ENCODE measurements at regions not wholly inside any gene's neighbourhood (a gene's known extent, or its start where the extent isn't known, plus 50 kb on each side); places are given as distances from the start of the nearest gene placed in this dataset.

DNA sequence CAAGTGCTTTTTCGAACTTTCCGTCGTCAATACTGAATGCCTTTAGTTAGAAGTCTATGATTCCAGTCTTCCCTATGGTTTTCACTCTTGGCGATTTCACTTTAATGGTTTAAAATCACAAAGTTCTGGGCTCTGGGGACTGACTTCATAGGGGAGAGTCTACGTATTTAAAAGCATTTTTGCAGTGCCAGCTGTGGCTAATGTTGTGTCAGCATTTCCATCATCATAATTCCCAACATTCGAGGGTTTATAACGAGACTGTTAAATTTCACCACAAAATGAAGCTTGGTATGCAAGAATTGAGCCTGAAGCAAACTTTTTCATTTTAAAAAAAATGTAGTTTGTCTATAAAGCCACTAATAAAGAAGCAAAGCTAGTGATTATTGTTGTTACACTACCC is 242.7 kb downstream of the SOX4 start (continued):
- TF ChIP-seq SNAI2 (CRISPR knock-in tag; IDR thresholded peaks at IDR 0.05) = no peak

DNA sequence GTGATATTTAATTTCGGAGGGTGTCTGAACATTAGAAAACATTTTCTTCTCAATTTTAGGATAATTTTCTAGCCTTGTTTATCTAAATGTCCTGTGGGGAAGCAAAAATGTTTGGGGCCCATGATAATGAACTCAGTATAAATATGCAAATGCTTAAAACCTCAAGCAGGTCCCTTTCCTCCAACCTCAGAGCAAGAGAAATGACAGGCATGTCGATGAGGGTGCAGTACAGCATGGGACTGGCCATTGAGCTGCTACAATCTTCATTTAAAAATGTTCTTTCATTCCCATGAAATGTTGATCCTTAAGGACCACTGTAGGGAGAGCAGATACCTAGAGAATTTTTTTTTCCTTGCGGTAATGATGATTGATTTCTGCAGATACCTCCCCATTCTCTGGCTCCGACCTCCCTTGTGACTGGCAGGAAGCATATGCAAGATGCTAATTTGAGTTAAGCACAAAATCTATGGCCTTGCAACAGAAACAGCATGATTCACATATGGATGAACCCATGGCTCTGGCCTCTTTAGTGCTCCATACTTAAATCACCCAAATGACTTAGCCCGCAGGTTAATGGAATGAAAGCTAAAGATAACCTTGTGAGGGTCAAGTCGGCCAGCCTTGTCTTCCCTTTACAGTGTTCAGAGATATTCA is 243.3 kb downstream of the SOX4 start:
- ATAC-seq = peak; percentile 40
- TF ChIP-seq ZNF8 (CRISPR knock-in tag; IDR thresholded peaks at IDR 0.05) (no peak), ESRRG (CRISPR knock-in tag; IDR thresholded peaks at IDR 0.05) (no peak), ARNTL (CRISPR knock-in tag; IDR thresholded peaks at IDR 0.05; ENCODE audit: borderline replicate concordance, low read depth) (no peak), ZNF70 (CRISPR knock-in tag; IDR thresholded peaks at IDR 0.05) (no peak), ISL1 (CRISPR knock-in tag; IDR thresholded peaks at IDR 0.05) (peak; percentile 24; the same call in 1 of the 2 replicates), ZNF565 (CRISPR knock-in tag; conservative IDR thresholded peaks at IDR 0.05; ENCODE audit: low read depth) (no peak), BACH2 (CRISPR knock-in tag; IDR thresholded peaks at IDR 0.05; ENCODE audit: borderline replicate concordance) (no peak), SNAI2 (CRISPR knock-in tag; IDR thresholded peaks at IDR 0.05) (0 out of 2 replicates have a peak, but pooled peaks have one; percentile 51), OSR1 (CRISPR knock-in tag; IDR thresholded peaks at IDR 0.05) (no peak), ZC3H10 (CRISPR knock-in tag; IDR thresholded peaks at IDR 0.05) (no peak), GLIS3 (CRISPR knock-in tag; IDR thresholded peaks at IDR 0.05) (peak; percentile 80; the same call in 1 of the 2 replicates), ZFP3 (CRISPR knock-in tag; IDR thresholded peaks at IDR 0.05) (peak; percentile 13; the same call in 1 of the 2 replicates), ZFP30 (CRISPR knock-in tag; IDR thresholded peaks at IDR 0.05) (no peak), CSDC2 (CRISPR knock-in tag; IDR thresholded peaks at IDR 0.05) (no peak), RARB (CRISPR knock-in tag; IDR thresholded peaks at IDR 0.05) (no peak), TCF4 (CRISPR knock-in tag; IDR thresholded peaks at IDR 0.05; ENCODE audit: borderline replicate concordance) (peak; percentile 80), PPARA (CRISPR knock-in tag; IDR thresholded peaks at IDR 0.05; ENCODE audit: borderline replicate concordance) (no peak), TOX (CRISPR knock-in tag; IDR thresholded peaks at IDR 0.05; ENCODE audit: borderline replicate concordance) (no peak)
- TF ChIP-seq, protein P1, sequence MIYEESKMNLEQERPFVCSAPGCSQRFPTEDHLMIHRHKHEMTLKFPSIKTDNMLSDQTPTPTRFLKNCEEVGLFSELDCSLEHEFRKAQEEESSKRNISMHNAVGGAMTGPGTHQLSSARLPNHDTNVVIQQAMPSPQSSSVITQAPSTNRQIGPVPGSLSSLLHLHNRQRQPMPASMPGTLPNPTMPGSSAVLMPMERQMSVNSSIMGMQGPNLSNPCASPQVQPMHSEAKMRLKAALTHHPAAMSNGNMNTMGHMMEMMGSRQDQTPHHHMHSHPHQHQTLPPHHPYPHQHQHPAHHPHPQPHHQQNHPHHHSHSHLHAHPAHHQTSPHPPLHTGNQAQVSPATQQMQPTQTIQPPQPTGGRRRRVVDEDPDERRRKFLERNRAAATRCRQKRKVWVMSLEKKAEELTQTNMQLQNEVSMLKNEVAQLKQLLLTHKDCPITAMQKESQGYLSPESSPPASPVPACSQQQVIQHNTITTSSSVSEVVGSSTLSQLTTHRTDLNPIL (CRISPR knock-in tag; IDR thresholded peaks at IDR 0.05; ENCODE audit: low read depth) = no peak
- TF ChIP-seq, protein P2, sequence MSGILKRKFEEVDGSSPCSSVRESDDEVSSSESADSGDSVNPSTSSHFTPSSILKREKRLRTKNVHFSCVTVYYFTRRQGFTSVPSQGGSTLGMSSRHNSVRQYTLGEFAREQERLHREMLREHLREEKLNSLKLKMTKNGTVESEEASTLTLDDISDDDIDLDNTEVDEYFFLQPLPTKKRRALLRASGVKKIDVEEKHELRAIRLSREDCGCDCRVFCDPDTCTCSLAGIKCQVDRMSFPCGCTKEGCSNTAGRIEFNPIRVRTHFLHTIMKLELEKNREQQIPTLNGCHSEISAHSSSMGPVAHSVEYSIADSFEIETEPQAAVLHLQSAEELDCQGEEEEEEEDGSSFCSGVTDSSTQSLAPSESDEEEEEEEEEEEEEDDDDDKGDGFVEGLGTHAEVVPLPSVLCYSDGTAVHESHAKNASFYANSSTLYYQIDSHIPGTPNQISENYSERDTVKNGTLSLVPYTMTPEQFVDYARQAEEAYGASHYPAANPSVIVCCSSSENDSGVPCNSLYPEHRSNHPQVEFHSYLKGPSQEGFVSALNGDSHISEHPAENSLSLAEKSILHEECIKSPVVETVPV (CRISPR knock-in tag; IDR thresholded peaks at IDR 0.05) = no peak
- TF ChIP-seq, protein P3, sequence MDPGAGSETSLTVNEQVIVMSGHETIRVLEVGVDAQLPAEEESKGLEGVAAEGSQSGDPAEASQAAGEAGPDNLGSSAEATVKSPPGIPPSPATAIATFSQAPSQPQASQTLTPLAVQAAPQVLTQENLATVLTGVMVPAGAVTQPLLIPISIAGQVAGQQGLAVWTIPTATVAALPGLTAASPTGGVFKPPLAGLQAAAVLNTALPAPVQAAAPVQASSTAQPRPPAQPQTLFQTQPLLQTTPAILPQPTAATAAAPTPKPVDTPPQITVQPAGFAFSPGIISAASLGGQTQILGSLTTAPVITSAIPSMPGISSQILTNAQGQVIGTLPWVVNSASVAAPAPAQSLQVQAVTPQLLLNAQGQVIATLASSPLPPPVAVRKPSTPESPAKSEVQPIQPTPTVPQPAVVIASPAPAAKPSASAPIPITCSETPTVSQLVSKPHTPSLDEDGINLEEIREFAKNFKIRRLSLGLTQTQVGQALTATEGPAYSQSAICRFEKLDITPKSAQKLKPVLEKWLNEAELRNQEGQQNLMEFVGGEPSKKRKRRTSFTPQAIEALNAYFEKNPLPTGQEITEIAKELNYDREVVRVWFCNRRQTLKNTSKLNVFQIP (CRISPR knock-in tag; IDR thresholded peaks at IDR 0.05; ENCODE audit: borderline replicate concordance, low read depth) = no peak
- TF ChIP-seq, protein P4, sequence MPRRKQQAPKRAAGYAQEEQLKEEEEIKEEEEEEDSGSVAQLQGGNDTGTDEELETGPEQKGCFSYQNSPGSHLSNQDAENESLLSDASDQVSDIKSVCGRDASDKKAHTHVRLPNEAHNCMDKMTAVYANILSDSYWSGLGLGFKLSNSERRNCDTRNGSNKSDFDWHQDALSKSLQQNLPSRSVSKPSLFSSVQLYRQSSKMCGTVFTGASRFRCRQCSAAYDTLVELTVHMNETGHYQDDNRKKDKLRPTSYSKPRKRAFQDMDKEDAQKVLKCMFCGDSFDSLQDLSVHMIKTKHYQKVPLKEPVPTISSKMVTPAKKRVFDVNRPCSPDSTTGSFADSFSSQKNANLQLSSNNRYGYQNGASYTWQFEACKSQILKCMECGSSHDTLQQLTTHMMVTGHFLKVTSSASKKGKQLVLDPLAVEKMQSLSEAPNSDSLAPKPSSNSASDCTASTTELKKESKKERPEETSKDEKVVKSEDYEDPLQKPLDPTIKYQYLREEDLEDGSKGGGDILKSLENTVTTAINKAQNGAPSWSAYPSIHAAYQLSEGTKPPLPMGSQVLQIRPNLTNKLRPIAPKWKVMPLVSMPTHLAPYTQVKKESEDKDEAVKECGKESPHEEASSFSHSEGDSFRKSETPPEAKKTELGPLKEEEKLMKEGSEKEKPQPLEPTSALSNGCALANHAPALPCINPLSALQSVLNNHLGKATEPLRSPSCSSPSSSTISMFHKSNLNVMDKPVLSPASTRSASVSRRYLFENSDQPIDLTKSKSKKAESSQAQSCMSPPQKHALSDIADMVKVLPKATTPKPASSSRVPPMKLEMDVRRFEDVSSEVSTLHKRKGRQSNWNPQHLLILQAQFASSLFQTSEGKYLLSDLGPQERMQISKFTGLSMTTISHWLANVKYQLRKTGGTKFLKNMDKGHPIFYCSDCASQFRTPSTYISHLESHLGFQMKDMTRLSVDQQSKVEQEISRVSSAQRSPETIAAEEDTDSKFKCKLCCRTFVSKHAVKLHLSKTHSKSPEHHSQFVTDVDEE (CRISPR knock-in tag; IDR thresholded peaks at IDR 0.05) = peak; percentile 66; the same call in 1 of the 2 replicates
- TF ChIP-seq, protein P5, sequence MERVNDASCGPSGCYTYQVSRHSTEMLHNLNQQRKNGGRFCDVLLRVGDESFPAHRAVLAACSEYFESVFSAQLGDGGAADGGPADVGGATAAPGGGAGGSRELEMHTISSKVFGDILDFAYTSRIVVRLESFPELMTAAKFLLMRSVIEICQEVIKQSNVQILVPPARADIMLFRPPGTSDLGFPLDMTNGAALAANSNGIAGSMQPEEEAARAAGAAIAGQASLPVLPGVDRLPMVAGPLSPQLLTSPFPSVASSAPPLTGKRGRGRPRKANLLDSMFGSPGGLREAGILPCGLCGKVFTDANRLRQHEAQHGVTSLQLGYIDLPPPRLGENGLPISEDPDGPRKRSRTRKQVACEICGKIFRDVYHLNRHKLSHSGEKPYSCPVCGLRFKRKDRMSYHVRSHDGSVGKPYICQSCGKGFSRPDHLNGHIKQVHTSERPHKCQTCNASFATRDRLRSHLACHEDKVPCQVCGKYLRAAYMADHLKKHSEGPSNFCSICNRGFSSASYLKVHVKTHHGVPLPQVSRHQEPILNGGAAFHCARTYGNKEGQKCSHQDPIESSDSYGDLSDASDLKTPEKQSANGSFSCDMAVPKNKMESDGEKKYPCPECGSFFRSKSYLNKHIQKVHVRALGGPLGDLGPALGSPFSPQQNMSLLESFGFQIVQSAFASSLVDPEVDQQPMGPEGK (CRISPR knock-in tag; IDR thresholded peaks at IDR 0.05; ENCODE audit: borderline replicate concordance) = no peak
